GM21390 (cell line): ENCODE measurements at regions not wholly inside any gene's neighbourhood (a gene's known extent, or its start where the extent isn't known, plus 50 kb on each side); places are given as distances from the start of the nearest gene placed in this dataset.
A peak's percentile ranks its signal among the peaks of the same experiment; 100 is the strongest.
"Not testable (repeated sequence)": the region's sequence is repeated elsewhere in the genome, so short reads cannot be mapped to it uniquely, and the experiment has no call there.

ENCODE experiments used
- ATAC-seq: cut with Tn5 transposase; IDR thresholded peaks from one replicate; pipeline ENCODE4 v1.9.1; 2021; ENCODE audit not compliant: unreplicated experiment

DNA sequence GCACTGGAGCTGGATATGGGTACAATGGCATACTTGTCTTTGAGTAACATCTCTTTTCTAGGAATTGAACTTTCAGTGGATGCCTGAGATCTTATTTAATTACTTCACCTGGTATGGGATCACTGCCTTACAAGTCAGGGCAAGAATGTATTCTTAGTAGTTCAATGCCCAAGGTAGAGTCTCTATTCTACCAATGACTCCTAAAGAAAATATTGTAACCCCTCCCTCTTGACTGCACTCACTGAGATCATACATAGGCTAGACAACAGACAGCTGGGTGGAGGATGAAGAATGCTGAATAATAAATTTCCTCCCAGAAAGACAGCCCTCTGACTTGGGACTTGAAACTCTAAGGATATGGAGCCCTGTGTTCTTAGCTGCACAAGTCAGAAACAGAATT is 1216.3 kb upstream of the ACO1 start:
- no peak for ATAC-seq

DNA sequence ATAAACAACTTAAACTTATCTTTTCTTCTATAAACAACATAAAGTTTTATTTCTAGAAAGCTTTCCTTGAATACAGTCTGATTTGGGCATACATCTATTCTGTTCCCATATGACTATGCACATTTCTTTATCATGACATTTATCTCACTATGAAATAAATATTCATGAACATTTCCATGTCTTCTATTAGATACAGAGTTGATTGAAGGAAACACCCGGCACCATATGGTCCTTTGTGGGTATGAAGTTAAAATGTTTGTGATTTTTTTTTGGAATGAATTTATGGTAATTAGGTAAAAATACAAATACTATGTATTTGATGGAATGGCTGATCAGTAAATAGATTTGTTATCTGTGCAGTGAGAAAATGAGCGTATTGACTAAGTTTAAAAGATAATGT is 1209.8 kb upstream of the ACO1 start:
- no peak for ATAC-seq

DNA sequence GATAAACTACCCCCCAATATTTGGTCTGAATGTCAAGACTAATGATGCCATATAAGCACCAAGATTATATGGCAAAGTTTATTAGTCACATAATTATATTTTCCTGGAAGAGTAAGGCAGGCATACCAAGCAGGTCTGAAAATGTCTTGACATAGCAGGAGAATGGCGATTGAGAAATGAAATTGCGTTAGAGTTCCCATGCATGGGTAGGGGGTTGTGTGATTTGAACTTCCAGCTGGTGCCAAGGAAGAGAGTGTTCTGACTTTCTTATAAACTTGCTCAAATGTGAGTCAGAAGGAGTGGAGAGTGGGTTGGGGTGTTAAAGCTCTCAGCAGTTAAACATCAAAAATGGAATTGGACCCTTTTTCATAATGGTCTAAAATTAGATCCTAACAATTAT is 1200.6 kb upstream of the ACO1 start:
- ATAC-seq: no peak

DNA sequence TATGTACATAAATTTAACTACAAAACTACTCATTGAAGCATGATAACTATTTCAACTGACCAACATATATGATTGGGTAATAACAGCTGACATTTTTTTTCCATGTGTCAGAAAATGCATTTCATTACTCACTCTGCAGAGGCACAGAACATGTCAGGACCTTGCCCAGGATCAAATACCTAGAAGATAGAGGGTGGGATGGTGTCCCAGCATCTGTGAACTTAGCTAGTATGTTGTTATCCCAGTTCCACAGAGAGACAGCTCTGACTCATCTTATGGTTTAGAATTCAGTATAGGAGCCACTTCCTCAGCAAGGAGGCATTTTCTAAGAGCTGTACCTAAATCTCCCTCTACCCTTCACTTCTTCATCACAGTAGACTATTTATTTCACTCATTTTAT is 1198.6 kb upstream of the ACO1 start:
- ATAC-seq: no peak

DNA sequence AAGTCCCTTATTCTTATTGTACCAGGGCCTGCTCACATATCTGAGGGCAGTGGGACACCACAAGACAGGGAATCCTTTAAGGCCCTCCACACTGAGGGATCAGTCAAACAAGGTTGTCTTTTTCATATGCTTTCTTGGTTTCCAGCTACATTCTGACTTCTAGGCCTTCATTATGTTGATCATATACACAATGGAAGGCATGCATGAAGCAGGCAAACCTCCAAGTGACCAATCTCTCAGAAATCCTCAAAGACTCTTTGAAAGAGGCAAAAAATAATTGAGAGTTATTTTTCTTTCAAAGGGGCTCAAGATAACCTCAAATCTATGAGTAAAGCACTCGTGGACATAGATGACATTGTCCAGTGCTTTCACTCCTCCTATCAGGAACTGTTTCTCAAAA is 1195.9 kb upstream of the ACO1 start:
- no peak for ATAC-seq

DNA sequence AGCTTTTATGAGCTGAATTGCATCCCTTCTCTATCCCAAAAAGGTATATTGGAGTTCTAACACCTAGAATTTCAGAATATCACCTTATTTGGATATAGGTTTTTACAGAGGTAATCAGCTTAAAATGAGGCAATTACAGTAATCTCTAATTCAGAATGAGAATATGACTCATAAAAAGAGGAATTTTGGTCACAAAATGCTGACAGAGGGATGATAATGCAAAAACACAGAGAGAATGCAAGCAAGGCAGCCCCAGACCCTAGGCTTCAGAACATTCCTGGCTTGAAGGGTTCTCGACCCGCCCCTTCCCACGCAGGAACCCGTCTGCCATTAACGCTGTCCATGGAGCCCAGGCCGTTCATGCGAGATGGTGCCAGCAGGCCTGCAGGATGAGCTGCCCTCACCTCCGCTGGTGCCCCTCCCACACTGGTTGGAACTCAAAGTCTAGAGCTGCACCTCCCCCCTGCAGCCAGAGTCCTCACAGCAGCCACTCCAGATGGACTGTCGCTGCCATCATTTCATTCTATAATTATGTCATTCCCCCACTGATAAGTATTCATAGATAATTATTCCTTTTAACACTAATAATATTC is 1173.4 kb upstream of the ACO1 start:
- ATAC-seq: no peak

DNA sequence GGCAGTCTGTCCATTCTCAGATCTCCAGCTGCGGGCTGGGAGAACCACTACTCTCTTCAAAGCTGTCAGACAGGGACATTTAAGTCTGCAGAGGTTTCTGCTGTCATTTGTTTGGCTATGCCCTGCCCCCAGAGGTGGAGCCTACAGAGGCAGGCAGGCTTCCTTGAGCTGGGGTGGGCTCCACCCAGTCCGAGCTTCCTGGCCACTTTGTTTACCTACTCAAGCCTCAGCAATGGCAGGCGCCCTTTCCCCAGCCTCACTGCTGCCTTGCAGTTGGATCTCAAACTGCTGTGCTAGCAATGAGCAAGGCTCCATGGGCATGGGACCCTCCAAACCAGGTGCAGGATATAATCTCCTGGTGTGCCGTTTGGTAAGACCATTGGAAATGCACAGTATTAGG is 1154.5 kb upstream of the ACO1 start:
- ATAC-seq: not testable (repeated sequence)

DNA sequence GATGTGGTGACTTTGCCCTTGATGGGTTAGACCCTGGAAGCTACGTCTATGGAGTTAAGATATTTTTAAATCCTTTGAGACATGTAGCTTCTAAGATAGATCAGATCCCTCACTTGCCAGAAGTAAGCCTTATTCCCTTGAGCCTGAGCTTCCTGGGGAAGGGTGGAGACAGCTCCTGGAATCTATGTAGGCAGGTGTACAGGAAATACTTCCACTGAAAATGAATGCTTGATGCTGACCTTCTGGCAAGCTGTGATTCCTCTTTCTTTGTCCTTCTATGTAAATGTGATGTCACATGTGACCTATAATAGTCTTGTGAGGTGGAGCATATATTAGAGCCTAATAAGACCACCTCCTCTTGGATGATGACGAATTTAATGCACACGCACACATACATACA is 1152.0 kb upstream of the ACO1 start:
- no peak for ATAC-seq

DNA sequence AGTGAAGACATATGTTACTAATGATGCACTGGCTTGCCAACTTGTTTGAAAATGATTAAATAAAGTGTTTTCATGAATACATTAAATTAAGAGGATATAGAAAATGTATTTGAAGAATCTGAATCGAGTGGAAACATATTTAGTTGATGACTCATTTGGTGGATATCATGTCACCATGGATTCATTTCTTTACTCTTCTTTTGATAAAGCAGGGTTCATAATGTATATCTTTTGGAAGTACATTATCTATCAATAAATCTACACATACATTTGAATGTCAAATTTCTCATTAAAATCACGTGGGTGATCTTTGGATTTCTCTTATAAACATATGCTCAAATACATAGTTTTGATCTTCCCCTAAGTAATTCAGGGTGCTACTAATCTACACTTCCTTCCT is 1148.1 kb upstream of the ACO1 start:
- no peak for ATAC-seq

DNA sequence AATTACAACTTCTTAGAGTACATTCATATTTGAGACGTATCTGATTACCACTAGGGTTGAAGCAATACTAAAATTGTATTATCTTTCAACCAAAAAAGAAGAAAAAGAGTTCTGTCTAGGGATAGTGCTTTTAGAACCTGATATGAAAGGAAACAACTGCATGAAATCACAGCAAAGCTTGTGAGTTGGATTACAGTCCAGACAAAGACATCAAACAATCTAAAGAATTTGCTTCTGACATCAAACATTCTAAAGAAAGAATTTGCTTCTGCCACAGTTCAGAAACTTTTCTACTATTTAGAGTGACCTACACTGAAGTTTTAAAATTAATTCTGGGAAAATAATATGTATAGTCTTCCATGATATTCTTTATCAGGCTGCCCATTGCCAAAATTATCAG is 1141.1 kb upstream of the ACO1 start:
- no peak for ATAC-seq

DNA sequence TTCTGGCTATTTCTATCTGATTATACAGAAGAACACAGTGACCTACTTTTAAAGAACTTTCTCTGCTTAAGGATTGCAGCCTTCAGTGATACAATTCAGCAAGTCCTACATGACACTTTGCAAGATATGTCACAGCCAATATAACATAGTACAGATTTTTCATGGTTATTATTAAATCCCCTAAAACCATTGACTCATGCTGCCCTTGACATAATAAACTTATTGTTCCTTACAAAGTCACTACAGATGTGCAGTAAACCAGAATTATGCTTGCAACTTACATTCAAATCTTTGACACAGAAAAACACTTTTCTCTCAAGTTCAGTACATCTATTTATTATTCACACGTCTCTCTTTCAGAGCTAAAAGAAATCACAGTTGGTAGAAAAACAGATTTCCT is 1136.3 kb upstream of the ACO1 start:
- no peak for ATAC-seq

DNA sequence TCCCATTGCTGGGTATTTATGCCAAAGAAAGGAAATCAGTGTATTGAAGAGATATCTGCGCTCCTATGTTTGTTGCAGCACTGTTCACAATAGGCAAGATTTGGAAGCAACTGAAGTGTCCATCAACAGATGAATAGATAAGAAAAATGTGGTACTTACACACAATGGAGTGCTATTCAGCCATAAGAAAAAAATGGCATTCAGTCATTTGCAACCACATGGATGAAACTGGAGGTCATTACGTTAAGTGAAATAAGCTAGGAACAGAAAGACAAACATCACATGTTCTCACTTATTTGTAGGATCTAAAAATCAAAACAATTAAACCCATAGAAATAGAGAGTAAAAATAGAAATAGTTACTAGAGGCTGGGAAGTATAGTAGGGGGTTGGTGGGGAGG is 1133.1 kb upstream of the ACO1 start:
- no peak for ATAC-seq

DNA sequence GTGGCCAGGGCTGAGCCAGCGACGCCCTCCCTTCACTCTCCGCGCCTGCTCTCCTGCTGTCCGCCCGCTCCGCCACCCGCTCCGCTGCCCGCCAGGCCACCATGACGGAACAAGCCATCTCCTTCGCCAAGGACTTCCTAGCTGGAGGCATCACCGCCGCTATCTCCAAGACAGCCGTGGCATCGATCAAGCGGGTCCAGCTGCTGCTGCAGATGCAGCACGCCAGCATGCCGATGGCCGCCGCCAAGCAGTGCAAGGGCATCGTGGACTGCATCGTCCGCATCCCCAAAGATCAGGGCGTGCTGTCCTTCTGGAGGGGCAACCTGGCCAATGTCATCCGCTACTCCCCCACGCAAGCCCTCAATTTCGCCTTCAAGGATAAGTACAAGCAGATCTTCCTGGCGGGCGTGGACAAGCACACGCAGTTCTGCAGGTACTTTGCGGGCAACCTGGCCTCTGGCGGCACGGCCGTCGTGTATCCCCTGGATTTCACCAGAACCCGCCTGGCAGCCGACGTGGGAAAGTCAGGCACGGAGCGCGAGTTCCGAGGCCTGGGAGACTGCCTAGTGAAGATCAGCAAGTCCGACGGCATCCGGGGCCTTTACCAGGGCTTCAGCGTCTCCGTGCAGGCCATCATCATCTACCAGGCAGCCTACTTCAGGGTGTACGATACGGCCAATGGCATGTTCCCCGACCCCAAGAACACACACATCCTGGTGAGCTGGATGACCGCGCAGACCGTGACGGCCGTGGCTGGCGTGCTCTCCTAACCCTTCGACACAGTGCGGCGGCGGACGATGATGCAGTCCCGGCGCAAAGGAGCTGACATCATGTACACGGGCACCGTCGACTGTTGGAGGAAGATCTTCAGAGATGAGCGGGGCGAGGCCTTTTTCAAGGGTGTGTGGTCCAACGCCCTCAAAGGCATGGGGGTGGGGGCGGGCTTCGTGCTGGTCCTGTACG is 1130.4 kb upstream of the ACO1 start:
- ATAC-seq: no peak

DNA sequence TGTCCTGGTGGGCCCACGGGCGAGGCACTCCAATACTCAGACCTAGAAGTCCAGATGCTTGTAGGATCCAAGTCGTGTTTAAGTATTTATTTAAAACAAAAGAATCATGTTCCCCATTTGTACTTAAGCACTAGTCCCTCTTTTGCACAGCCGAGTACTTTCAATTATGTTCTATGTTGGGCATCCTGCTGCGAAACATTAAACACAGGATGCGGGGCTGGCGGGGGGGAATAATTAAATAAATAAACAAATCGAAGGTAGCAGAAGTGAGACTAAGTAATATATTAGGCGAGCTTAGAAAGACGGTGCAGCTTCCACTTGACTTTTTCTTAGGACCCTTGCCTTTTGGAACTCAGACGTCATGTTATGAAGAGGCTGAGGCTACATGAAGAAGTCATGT is 1129.2 kb upstream of the ACO1 start:
- ATAC-seq: no peak

DNA sequence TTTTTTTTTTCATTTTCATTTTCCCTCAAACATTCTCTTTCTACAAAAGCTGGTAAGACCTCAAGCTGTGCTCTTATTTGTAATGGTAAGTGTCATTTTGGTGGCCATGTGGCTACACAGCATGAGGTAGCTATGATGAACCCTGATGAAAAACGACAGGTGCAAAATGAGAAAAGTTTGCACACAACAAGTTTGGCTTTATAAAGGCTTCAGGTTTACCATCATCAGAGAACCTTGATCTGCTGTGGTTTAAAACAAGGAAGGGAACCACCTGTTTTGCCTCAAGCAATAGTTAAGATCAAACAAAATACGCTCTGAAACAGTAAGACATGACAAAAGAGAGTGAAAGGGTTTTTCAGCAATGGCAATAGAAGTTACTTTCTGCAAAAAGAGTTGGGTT is 1124.6 kb upstream of the ACO1 start:
- no peak for ATAC-seq

DNA sequence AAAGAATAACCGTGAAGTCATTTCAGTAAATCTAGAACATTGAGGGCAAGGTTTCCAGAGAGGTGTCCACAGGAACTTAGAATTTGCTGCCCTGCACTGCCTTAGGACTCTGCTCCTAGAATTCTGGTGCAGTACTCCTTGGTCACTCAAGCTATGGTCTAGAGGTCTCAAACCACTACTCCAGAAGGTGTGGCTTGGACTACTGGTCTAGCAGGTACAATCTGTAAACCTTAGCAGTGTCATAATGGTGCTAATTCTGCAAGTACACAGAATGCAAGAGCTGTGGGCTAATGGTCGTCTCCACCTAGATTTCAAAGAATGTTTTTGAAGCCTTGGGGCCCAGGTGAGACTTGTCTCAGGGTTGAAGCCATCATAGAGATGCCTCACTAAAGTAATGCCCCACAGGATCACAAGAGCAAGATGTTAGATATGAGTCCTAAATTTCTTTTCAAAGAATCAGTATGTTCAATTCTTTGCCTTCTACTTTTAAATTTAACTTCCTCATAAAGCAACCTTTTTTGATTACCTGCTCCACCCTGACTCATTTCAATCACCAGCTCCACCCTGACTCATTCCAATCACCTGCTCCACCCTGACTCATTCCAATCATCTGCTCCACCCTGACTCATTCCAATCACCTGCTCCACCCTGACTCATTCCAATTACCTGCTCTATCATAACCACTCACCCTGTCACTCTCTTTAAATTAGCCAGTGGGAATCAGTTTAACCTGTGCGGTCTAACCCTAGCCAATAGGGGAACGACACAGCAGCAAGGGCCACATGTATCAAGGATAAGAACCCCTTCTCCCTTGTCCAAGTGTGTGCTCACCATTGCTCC is 1111.8 kb upstream of the ACO1 start:
- no peak for ATAC-seq

DNA sequence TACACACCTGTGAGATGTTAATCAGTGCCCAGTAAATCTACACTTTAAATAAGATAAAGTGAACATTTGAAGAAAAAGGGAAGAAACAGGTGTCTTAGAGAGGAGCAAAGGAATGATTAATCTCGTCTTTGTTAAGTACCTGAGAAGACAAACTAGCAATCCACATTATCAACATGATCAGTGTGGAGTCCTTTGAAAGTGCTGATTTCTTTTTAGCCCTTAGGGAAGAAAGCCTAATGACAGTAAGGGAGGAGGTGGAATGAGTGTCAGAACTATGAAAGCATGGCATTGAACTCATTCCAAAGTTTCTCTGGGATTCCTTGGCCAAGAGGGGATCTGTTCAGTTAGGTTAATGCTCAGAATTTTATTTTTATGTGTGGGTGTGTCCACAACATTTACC is 1109.0 kb upstream of the ACO1 start:
- no peak for ATAC-seq

DNA sequence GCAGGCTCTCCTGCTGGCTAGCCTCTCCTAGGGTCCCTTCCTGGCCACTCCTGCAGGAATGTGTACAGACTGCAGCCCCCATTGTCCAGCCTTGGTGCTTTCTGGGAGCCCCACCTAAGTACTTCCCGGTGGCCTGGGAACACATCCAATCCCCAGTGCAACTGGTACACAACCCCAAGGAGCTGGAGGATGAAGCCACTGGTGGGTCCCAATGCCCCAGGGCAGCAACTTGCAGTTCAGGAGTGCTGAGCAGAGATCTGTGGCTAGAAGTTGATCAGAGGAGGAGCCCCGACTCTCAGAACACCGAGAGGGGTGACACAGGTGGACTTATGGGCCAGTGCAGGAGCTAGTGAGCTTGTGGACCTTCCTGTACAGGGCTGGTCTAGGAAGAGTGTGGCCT is 1093.7 kb upstream of the ACO1 start:
- ATAC-seq: no peak

DNA sequence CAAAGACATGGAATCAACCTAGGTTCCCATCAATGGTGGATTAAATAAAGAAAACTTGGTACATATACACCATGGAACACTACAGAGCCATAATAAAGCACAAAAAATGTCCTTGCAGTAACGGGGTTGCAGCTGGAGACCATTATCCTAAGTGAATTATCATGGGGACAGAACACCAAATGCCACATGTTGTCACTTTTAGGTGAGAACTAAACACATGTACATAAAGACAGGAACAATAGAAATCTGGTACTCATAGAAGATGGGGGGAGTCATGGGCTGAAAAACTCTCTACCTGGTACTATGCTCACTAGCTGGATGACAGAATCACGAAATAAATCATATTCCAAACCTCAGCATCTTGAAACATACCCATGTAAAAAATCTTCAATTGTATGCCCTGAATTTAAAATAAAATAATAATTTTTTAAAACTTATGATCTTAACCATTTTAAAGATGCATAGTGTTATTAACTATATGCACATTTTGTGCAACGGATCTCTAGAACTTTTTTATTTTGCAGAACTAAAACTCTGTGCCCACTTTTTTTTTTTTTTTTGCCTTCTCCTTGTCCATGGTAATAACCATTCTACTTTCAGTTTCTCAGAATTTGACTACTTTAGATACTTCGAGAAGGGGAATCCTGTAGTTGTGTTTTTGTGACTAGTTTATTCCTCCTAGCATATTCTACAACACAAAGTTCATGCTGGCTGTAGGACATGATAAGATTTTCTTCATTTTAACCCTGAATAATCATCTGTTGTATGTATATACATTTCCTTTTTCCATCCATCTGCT is 1081.6 kb upstream of the ACO1 start:
- peak; percentile 75 for ATAC-seq

DNA sequence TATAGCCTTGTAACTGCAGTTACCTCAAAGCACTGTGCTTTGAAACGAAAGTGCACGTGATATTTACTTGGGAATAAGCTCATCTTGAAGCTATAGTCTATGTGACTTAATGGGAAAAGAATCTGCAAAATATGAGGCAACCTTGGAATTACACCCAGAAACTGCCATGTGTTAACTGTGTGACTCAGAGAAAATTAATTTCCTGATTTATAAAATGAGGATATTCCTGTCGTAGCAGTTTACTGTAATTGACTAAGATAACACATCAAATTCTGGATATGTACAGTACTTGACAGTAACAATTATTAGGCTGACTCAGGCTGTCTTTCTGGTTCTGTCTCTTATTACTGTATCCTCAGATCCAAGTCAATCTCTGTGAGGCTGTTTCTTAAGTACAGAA is 1079.9 kb upstream of the ACO1 start:
- no peak for ATAC-seq

DNA sequence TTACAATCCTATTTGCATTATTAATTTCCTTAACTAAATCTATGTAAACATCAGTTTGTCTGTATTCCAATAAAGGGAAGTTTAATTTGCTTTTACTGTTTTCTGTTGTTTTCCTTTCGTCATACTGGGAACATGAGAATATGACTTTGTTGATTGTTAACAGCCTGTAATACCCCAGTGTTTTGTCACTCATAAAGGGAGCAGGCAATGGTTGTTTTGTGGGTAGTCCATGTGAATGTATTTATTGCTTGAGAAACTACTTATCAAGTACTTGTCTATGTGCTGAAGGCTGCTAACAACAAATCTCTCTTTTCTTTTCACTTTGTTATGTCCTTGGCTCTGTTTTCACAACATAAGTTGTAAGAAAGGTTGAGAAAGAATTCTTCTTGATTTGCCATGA is 1070.2 kb upstream of the ACO1 start:
- no peak for ATAC-seq
